Lower leg skin (tissue), 4 donors: ENCODE measurements at regions not wholly inside any gene's neighbourhood (a gene's known extent, or its start where the extent isn't known, plus 50 kb on each side); places are given as distances from the start of the nearest gene placed in this dataset.

ENCODE experiments used
- DNase-seq, 2 donors: peaks; one replicate each; pipeline ENCODE4 v3.0.0-alpha.2; 2019; ENCODE audit warnings: low spot score in 2 of 2
- H3K4me3 ChIP-seq: fragments of 200-600 bp; sonication (generic); 2 replicates; pipeline ENCODE4 v1.5.1; 2017; ENCODE audit warnings: mild to moderate bottlenecking, low read depth; ENCODE audit not compliant: poor library complexity, severe bottlenecking
- POLR2A ChIP-seq, 2 donors: fragments of 450-650 bp; IDR thresholded peaks; one replicate each; pipeline ENCODE4 v1.6.1; 2016 to 2017; ENCODE audit warnings: antibody characterized with exemption in 2 of 2, mild to moderate bottlenecking in 1 of 2, moderate library complexity in 1 of 2
- WGBS, 2 donors: methylation state at CpG; one replicate each; pipeline ENCODE4 v1.1.5; 2018; 5-methylcytosine and 5-hydroxymethylcytosine counted together
- intact Hi-C: fragments of 100-400 bp; cut with DNase I; formaldehyde crosslinking; loops from one replicate; pipeline ENCODE4 v1.15.0; 2023; ENCODE audit warnings: low total_unique reads
- TF ChIP-seq, protein P1 (sequence below), 3 donors: fragments of 450-650 bp; IDR thresholded peaks; one replicate each; pipeline ENCODE4 v1.5.1; 2016; ENCODE audit warnings: antibody characterized with exemption in 3 of 3, mild to moderate bottlenecking in 3 of 3, moderate library complexity in 2 of 3

GRCh38 chr4:100022792-100023222 lies 72.7 kb upstream of the H2AZ1 start:
- intact Hi-C loops = no loop called here
- no peak for DNase-seq

DNA sequence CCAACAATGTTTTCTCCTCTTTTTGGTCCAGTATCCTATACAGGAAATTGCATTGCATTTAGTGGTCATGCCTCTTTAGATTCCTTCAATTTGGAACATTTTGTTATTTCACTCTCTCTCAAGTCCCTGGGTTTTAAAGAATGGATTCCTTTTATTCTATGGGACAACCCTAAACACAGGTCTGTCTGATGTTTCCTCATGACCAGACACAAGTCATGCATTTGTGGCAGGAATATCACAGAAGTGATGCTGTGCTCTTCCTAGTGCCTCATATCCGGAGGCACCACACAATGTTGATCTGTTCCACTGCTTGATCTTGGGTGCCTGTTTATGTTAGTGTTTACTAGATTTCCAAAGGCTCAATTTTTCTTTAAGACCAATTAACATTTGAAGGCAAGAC lies 69.7 kb upstream of the H2AZ1 start:
- 86 to 100% methylated on average over 1 of the region's 1 CpG for WGBS, 2 donors
- DNase-seq = no peak
- H3K4me3 ChIP-seq = no peak overlapping the region
- TF ChIP-seq POLR2A (IDR thresholded peaks at IDR 0.05) = no peak
- TF ChIP-seq, protein P1, sequence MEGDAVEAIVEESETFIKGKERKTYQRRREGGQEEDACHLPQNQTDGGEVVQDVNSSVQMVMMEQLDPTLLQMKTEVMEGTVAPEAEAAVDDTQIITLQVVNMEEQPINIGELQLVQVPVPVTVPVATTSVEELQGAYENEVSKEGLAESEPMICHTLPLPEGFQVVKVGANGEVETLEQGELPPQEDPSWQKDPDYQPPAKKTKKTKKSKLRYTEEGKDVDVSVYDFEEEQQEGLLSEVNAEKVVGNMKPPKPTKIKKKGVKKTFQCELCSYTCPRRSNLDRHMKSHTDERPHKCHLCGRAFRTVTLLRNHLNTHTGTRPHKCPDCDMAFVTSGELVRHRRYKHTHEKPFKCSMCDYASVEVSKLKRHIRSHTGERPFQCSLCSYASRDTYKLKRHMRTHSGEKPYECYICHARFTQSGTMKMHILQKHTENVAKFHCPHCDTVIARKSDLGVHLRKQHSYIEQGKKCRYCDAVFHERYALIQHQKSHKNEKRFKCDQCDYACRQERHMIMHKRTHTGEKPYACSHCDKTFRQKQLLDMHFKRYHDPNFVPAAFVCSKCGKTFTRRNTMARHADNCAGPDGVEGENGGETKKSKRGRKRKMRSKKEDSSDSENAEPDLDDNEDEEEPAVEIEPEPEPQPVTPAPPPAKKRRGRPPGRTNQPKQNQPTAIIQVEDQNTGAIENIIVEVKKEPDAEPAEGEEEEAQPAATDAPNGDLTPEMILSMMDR (IDR thresholded peaks at IDR 0.05) = no peak
- intact Hi-C loops = no loop called here

More at GRCh38 chr4:100022792-100023222, 72.7 kb upstream of the H2AZ1 start:
- 57 to 59% methylated on average over 5 of the region's 5 CpGs for WGBS, 2 donors
- H3K4me3 ChIP-seq = no peak overlapping the region
- TF ChIP-seq, protein P1 (IDR thresholded peaks at IDR 0.05) = no peak
- TF ChIP-seq POLR2A (IDR thresholded peaks at IDR 0.05) = no peak

- intact Hi-C loops = no loop called here
- H3K4me3 ChIP-seq = no peak overlapping the region
- WGBS, 2 donors = 72 to 74% methylated on average over 3 of the region's 3 CpGs
- no peak for DNase-seq
- TF ChIP-seq, protein P1 (IDR thresholded peaks at IDR 0.05) = no peak
- TF ChIP-seq POLR2A (IDR thresholded peaks at IDR 0.05) = no peak
Observed at GRCh38 chr4:100017637-100018310, 67.7 kb upstream of the H2AZ1 start.

GRCh38 chr4:100016191-100016590 lies 66.1 kb upstream of the H2AZ1 start:
- 86 to 91% methylated on average over 3 of the region's 3 CpGs for WGBS, 2 donors
- intact Hi-C loops = no loop called here

GRCh38 chr4:100014616-100015015 lies 64.5 kb upstream of the H2AZ1 start:
- H3K4me3 ChIP-seq = no peak overlapping the region
- WGBS, 2 donors = 89 to 92% methylated on average over 3 of the region's 3 CpGs
- DNase-seq = no peak
- TF ChIP-seq, protein P1 (IDR thresholded peaks at IDR 0.05) = no peak
- intact Hi-C loops = no loop called here

More at GRCh38 chr4:100016191-100016590, 66.1 kb upstream of the H2AZ1 start:
- no peak overlapping the region for H3K4me3 ChIP-seq
- no peak for DNase-seq
- TF ChIP-seq, protein P1 (IDR thresholded peaks at IDR 0.05) = no peak
- no peak for TF ChIP-seq POLR2A (IDR thresholded peaks at IDR 0.05)

GRCh38 chr4:100009490-100009889 lies 59.4 kb upstream of the H2AZ1 start:
- no peak for TF ChIP-seq POLR2A (IDR thresholded peaks at IDR 0.05)
- TF ChIP-seq, protein P1 (IDR thresholded peaks at IDR 0.05) = no peak
- intact Hi-C loops = no loop called here
- no peak for DNase-seq
- no peak overlapping the region for H3K4me3 ChIP-seq
- WGBS, 2 donors = 35 to 52% methylated on average over 1 of the region's 1 CpG
